CD4-positive, alpha-beta T cell treated with Interleukin-4 for 1 hour (primary cell): ENCODE measurements at regions not wholly inside any gene's neighbourhood (a gene's known extent, or its start where the extent isn't known, plus 50 kb on each side); places are given as distances from the start of the nearest gene placed in this dataset.

Experiments used
- DNase-seq, 2 donors: peaks; one replicate each; pipeline ENCODE4 v3.0.0-alpha.2; 2020 to 2022

- no peak for DNase-seq
Observed at GRCh38 chr9:18167733-18168132, 306.2 kb upstream of the ADAMTSL1 start.

- no peak for DNase-seq
Observed at GRCh38 chr9:18173923-18174322, 300.0 kb upstream of the ADAMTSL1 start.

GRCh38 chr9:18182636-18183035 is 291.3 kb upstream of the ADAMTSL1 start:
- DNase-seq: no peak

GRCh38 chr9:18183974-18184373 is 290.0 kb upstream of the ADAMTSL1 start:
- DNase-seq: no peak

- no peak for DNase-seq
Observed at GRCh38 chr9:18184401-18184800, 289.6 kb upstream of the ADAMTSL1 start.

GRCh38 chr9:18185196-18185595 is 288.8 kb upstream of the ADAMTSL1 start:
- DNase-seq: no peak

- no peak for DNase-seq
Observed at GRCh38 chr9:18188971-18189370, 285.0 kb upstream of the ADAMTSL1 start.

GRCh38 chr9:18189871-18190670 is 283.9 kb upstream of the ADAMTSL1 start:
- DNase-seq: no peak

GRCh38 chr9:18190671-18191374 is 283.1 kb upstream of the ADAMTSL1 start:
- no peak for DNase-seq

- DNase-seq: no peak
Observed at GRCh38 chr9:18194316-18194715, 279.6 kb upstream of the ADAMTSL1 start.

- no peak for DNase-seq
Observed at GRCh38 chr9:18195223-18195622, 278.7 kb upstream of the ADAMTSL1 start.

- no peak for DNase-seq
Observed at GRCh38 chr9:18202924-18203323, 271.0 kb upstream of the ADAMTSL1 start.

- no peak for DNase-seq
Observed at GRCh38 chr9:18207735-18208134, 266.2 kb upstream of the ADAMTSL1 start.

GRCh38 chr9:18208166-18209059 is 265.5 kb upstream of the ADAMTSL1 start:
- no peak for DNase-seq

GRCh38 chr9:18215626-18216025 is 258.3 kb upstream of the ADAMTSL1 start:
- no peak for DNase-seq

GRCh38 chr9:18216376-18216775 is 257.6 kb upstream of the ADAMTSL1 start:
- no peak for DNase-seq

- no peak for DNase-seq
Observed at GRCh38 chr9:18228101-18228500, 245.9 kb upstream of the ADAMTSL1 start.

- no peak for DNase-seq
Observed at GRCh38 chr9:18229992-18230676, 243.8 kb upstream of the ADAMTSL1 start.

- no peak for DNase-seq
Observed at GRCh38 chr9:18233311-18233710, 240.6 kb upstream of the ADAMTSL1 start.

- DNase-seq: no peak
Observed at GRCh38 chr9:18233776-18234445, 240.0 kb upstream of the ADAMTSL1 start.

- no peak for DNase-seq
Observed at GRCh38 chr9:18235181-18235908, 238.6 kb upstream of the ADAMTSL1 start.
